Body of pancreas (tissue), 4 donors: ENCODE measurements at regions not wholly inside any gene's neighbourhood (a gene's known extent, or its start where the extent isn't known, plus 50 kb on each side); places are given as distances from the start of the nearest gene placed in this dataset.

Experiments used
- ATAC-seq: fragments of 150-250 bp; one replicate; pipeline ENCODE4 v1.9.1; 2016
- DNase-seq, 4 donors: peaks; one replicate each; pipeline ENCODE4 v3.0.0-alpha.2; 2019
- H3K27ac ChIP-seq, 4 donors: fragments of 200-600 bp; sonication (generic); 1 replicate in 3 of 4; 2 replicates in 1 of 4; pipeline versions ENCODE4 v1.5.1 to v1.6.1; 2016 to 2019; ENCODE audit warnings: mild to moderate bottlenecking in 1 of 4, mixed read lengths in 1 of 4, moderate library complexity in 1 of 4
- H3K27me3 ChIP-seq, 2 donors: fragments of 200-600 bp; sonication (generic); one replicate each; pipeline ENCODE4 v1.6.0; 2016; ENCODE audit warnings: mild to moderate bottlenecking in 1 of 2
- H3K36me3 ChIP-seq, 2 donors: fragments of 200-600 bp; sonication (generic); replicated peaks in 1 of 2; 2 replicates each; pipeline ENCODE4 v1.5.1; 2016; ENCODE audit warnings: low read depth in 2 of 2; ENCODE audit not compliant: insufficient read depth in 1 of 2
- H3K4me1 ChIP-seq: fragments of 200-600 bp; sonication (generic); one replicate; pipeline ENCODE4 v1.6.0; 2016
- H3K4me3 ChIP-seq, 2 donors: fragments of 200-600 bp; sonication (generic); 1 replicate in 1 of 2; 2 replicates in 1 of 2; pipeline ENCODE4 v1.5.1; 2016 to 2019
- H3K9me3 ChIP-seq, 3 donors: fragments of 200-600 bp; sonication (generic); 1 replicate in 2 of 3; 2 replicates in 1 of 3; pipeline ENCODE4 v1.5.1; 2016
- POLR2A ChIP-seq, 3 donors: fragments of 450-650 bp; IDR thresholded peaks; one replicate each; pipeline ENCODE4 v1.6.1; 2016; ENCODE audit warnings: antibody characterized with exemption in 3 of 3, mild to moderate bottlenecking in 2 of 3
- WGBS, 2 donors: methylation state at CpG; one replicate each; pipeline ENCODE4 v1.1.5; 2017; 5-methylcytosine and 5-hydroxymethylcytosine counted together
- intact Hi-C: fragments of 100-400 bp; cut with DNase I; formaldehyde crosslinking; loops from one replicate; pipeline ENCODE4 v1.15.1; 2023
- TF ChIP-seq, protein P1 (sequence below), 7 experiments: fragments of 450-650 bp in 4 of 7; fragments of 200-600 bp in 3 of 7; sonication (generic) in 3 of 7; IDR thresholded peaks; one replicate each; pipeline ENCODE4 v1.5.1; 2016 to 2019; ENCODE audit warnings: antibody characterized with exemption in 7 of 7

DNA sequence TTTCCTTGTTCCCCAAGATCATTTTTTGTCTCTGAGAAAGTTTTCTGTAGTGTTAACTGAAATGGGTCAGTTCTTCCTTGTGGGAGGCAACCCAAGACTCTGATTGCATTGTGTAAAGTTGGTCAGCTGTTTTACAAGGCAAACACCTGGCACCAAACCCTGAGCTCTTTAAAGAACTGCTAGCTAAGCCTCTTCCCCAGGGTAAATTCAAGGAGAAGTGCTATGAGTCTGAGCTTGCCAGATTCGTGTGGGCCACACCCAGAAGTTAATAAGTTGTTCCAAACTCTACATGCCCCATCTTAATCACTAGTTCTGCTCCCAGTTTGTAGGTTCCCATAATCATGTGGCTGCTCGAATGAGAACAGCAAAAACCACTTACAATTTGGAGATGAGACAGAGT is 214.5 kb downstream of the BTG1 start:
- Histone ChIP-seq H3K27me3 (no peaks in the 10 kb centered on the region), H3K27ac (peak overlapping the region; percentile 35 to 87 (median 54)), H3K36me3 (no peaks in the 10 kb centered on the region), H3K9me3 (no peaks in the 10 kb centered on the region), H3K4me3 (no peak overlapping the region), H3K4me1 (peaks cover 58% of the 10 kb centered on the region)
- TF ChIP-seq, protein P1, sequence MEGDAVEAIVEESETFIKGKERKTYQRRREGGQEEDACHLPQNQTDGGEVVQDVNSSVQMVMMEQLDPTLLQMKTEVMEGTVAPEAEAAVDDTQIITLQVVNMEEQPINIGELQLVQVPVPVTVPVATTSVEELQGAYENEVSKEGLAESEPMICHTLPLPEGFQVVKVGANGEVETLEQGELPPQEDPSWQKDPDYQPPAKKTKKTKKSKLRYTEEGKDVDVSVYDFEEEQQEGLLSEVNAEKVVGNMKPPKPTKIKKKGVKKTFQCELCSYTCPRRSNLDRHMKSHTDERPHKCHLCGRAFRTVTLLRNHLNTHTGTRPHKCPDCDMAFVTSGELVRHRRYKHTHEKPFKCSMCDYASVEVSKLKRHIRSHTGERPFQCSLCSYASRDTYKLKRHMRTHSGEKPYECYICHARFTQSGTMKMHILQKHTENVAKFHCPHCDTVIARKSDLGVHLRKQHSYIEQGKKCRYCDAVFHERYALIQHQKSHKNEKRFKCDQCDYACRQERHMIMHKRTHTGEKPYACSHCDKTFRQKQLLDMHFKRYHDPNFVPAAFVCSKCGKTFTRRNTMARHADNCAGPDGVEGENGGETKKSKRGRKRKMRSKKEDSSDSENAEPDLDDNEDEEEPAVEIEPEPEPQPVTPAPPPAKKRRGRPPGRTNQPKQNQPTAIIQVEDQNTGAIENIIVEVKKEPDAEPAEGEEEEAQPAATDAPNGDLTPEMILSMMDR (IDR thresholded peaks at IDR 0.05) = no peak
- peak in 2 of 3 donors; percentile 8 to 26 for TF ChIP-seq POLR2A (IDR thresholded peaks at IDR 0.05)
- WGBS, 2 donors = 15 to 23% methylated on average over 2 of the region's 2 CpGs
- peak; percentile 76 to 92 (median 87) for DNase-seq
- intact Hi-C loops = no loop called here
- ATAC-seq = peak; percentile 88

DNA sequence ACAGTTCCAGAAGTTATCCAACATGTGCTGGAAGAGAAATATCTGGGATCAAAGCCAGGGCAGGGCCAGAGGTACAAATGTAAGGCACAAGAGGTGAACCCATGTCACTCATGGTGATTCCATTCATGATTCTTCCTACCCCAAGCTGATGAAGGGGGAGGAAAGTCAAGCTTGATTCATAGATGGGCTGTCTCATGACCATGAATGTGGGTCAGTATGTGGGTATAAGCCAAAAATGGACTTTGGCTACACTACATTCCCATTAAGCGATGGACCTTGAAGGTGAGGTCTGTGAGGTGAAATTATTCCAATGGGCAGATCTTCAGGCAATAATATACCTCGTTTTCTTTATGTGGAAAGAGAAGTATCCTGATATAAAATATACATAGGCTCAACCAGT is 217.1 kb downstream of the BTG1 start:
- TF ChIP-seq, protein P1 (IDR thresholded peaks at IDR 0.05) = no peak
- TF ChIP-seq POLR2A (IDR thresholded peaks at IDR 0.05) = no peak
- H3K27ac ChIP-seq = peak overlapping the region; percentile 6 to 84 (median 54)
- H3K36me3 ChIP-seq = no peaks in the 10 kb centered on the region
- ATAC-seq (no peak), DNase-seq (no peak)
- WGBS, 2 donors = 93 to 94% methylated on average over 2 of the region's 2 CpGs
- no peaks in the 10 kb centered on the region for H3K27me3 ChIP-seq
- no peaks in the 10 kb centered on the region for H3K9me3 ChIP-seq
- intact Hi-C loops = no loop called here
- H3K4me1 ChIP-seq = peaks cover 79% of the 10 kb centered on the region
- no peak overlapping the region for H3K4me3 ChIP-seq

DNA sequence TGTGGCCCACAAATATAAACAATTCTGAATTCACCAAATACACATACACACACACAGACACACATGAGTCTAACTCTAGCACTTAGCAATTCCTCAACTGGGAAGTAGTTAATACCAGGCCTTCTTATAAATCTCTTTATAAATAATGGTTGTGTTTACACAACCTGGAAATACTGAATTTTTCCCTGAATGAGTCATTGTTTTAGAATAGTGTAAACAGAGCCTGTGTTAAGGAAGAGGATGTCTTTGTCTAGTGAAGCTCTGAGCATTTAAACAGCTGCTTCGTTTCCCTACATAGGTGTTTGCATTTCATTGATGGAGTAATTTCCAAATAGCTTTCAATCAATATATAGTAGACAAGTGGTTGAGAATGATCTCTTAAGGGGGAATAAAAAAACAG is 218.8 kb downstream of the BTG1 start:
- 11 to 17% methylated on average over 1 of the region's 1 CpG for WGBS, 2 donors
- ATAC-seq (peak; percentile 88), DNase-seq (peak in 1 of 4 donors; percentile 38)
- no peaks in the 10 kb centered on the region for H3K36me3 ChIP-seq
- TF ChIP-seq POLR2A (IDR thresholded peaks at IDR 0.05) = peak in 2 of 3 donors; percentile 37 to 40
- TF ChIP-seq, protein P1 (IDR thresholded peaks at IDR 0.05) = no peak
- peaks cover 87% of the 10 kb centered on the region for H3K4me1 ChIP-seq
- H3K4me3 ChIP-seq = no peak overlapping the region
- intact Hi-C loops = no loop called here
- H3K9me3 ChIP-seq = no peaks in the 10 kb centered on the region
- no peaks in the 10 kb centered on the region for H3K27me3 ChIP-seq
- H3K27ac ChIP-seq = peak overlapping the region; percentile 25 to 84 (median 68)

DNA sequence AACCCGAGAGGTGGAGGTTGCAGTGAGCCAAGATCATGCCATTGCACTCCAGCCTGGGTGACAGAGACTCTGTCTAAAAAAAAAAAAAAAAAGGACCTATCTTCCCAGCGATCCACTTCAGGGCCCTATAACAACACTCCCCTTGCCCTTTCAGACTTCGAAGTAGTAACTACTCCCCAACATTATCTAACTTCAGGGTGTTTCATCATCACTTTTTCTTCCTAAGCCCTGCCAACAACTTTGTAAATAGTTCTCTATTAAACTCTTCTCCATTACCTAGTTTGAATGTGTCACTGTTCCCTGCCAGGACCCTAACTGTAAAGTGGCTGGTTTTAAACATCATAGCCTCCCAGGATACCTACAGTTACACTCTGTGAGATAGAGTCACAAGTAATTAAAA is 220.8 kb downstream of the BTG1 start:
- no peaks in the 10 kb centered on the region for H3K27me3 ChIP-seq

DNA sequence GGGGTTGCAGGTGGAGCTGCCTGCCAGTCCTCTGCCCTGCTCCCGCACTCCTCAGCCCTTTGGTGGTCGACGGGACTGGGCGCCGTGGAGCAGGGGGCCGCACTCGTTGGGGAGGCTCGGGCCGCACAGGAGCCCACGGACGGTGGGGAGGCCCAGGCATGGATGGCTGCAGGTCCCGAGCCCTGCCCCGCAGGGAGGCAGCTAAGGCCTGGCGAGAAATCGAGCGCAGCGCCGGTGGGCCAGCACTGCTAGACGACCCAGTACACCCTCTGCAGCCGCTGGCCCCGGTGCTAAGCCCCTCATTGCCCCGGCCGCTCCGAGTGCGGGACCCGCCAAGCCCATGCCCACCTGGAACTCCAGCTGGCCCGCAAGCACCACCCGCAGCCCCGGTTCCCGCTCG is 221.8 kb downstream of the BTG1 start:
- ATAC-seq (no peak), DNase-seq (no peak)
- no peak for TF ChIP-seq POLR2A (IDR thresholded peaks at IDR 0.05)
- TF ChIP-seq, protein P1 (IDR thresholded peaks at IDR 0.05) = no peak
- Histone ChIP-seq H3K4me3 (no peak overlapping the region), H3K27ac (peak overlapping the region in 3 of 4 donors; percentile 8 to 76 (median 57)), H3K9me3 (no peaks in the 10 kb centered on the region), H3K36me3 (no peaks in the 10 kb centered on the region), H3K4me1 (peaks cover 62% of the 10 kb centered on the region), H3K27me3 (no peaks in the 10 kb centered on the region)
- WGBS, 2 donors = 93 to 99% methylated on average over 28 to 30 of the region's 31 CpGs
- intact Hi-C loops = no loop called here

More for the DNA sequence above, 220.8 kb downstream of the BTG1 start:
- Histone ChIP-seq H3K4me1 (peaks cover 68% of the 10 kb centered on the region), H3K4me3 (no peak overlapping the region), H3K36me3 (no peaks in the 10 kb centered on the region), H3K9me3 (no peaks in the 10 kb centered on the region), H3K27ac (peak overlapping the region in 3 of 4 donors; percentile 2 to 57 (median 42))
- intact Hi-C loops = no loop called here
- DNase-seq = no peak
- TF ChIP-seq, protein P1 (IDR thresholded peaks at IDR 0.05) = no peak
- no peak for TF ChIP-seq POLR2A (IDR thresholded peaks at IDR 0.05)
- peak; percentile 20 for ATAC-seq
- WGBS, 2 donors = 60 to 62% methylated on average over 3 of the region's 3 CpGs
